H1 (cell line): ENCODE measurements at regions not wholly inside any gene's neighbourhood (a gene's known extent, or its start where the extent isn't known, plus 50 kb on each side); places are given as distances from the start of the nearest gene placed in this dataset.

Experiments
- CTCF ChIA-PET: fragments of 300-600 bp; sonication (Branson Sonifier 250); formaldehyde crosslinking; loops from one replicate; lab custom pipeline; 2021; ENCODE audit not compliant: partially characterized antibody; lab: Charles Lee
- POLR2A ChIA-PET: fragments of 300-600 bp; sonication (Branson Sonifier 250); formaldehyde crosslinking; loops from one replicate; lab custom pipeline; 2021; ENCODE audit warnings: inconsistent platforms; ENCODE audit not compliant: partially characterized antibody; lab: Charles Lee
- DNase-seq, 2 experiments: peaks; one replicate each; pipeline versions ENCODE4 v3.0.0 to v3.0.0-alpha.2; 2010 to 2022; ENCODE audit warnings: low spot score in 2 of 2, low read depth in 1 of 2, mixed read lengths in 1 of 2
- FAIRE-seq: peaks from 2 replicates; lab custom pipeline; 2011; peaks lifted over from hg19 to GRCh38; lab: Jason Lieb, UNC
- H2AFZ ChIP-seq: 2 replicates; pipeline ENCODE4 v1.8.1; 2012; ENCODE audit warnings: low read length, inconsistent platforms
- H2AK5ac ChIP-seq: 2 replicates; pipeline ENCODE4 v1.6.1; 2013; ENCODE audit warnings: low read depth, low read length
- H2BK120ac ChIP-seq: replicated peaks from 2 replicates; pipeline ENCODE3; 2013; ENCODE audit warnings: low read depth, low read length, inconsistent platforms
- H2BK12ac ChIP-seq: 2 replicates; pipeline ENCODE4 v1.6.1; 2013; ENCODE audit warnings: low read depth, low read length
- H2BK15ac ChIP-seq: 2 replicates; pipeline ENCODE4 v1.6.1; 2013; ENCODE audit warnings: low read length
- H2BK20ac ChIP-seq: 2 replicates; pipeline ENCODE4 v1.6.1; 2013; ENCODE audit warnings: low read length
- H2BK5ac ChIP-seq: 2 replicates; pipeline ENCODE4 v1.6.1; 2013; ENCODE audit warnings: low read depth, low read length
- H3K14ac ChIP-seq: 2 replicates; pipeline ENCODE4 v1.6.1; 2013; ENCODE audit warnings: inconsistent platforms; ENCODE audit not compliant: insufficient read length
- H3K18ac ChIP-seq: 2 replicates; pipeline ENCODE4 v1.6.1; 2013; ENCODE audit warnings: low read length; ENCODE audit errors: extremely low read depth
- H3K23ac ChIP-seq: 2 replicates; pipeline ENCODE4 v1.6.1; 2013; ENCODE audit warnings: inconsistent platforms; ENCODE audit not compliant: insufficient read length
- H3K23me2 ChIP-seq: 2 replicates; pipeline ENCODE4 v1.6.1; 2013; ENCODE audit warnings: low read depth, low read length
- H3K27ac ChIP-seq: 2 replicates; pipeline ENCODE4 v1.6.1; 2011; ENCODE audit warnings: low read depth, low read length, inconsistent platforms
- H3K27me3 ChIP-seq, 4 experiments: replicated peaks in 1 of 4; 1 replicate in 1 of 4; 2 replicates in 3 of 4; pipeline versions ENCODE4 v1.6.1 to v1.8.1; 2011 to 2013; ENCODE audit warnings: low read length in 3 of 4, mild to moderate bottlenecking in 3 of 4, inconsistent platforms in 2 of 4, mixed read lengths in 2 of 4, moderate library complexity in 1 of 4; ENCODE audit not compliant: control insufficient read depth in 3 of 4, insufficient read depth in 3 of 4; ENCODE audit errors: extremely low read depth in 1 of 4
- H3K36me3 ChIP-seq, 4 experiments: 2 replicates each; pipeline versions ENCODE4 v1.6.1 to v1.8.1; 2011 to 2013; ENCODE audit warnings: mild to moderate bottlenecking in 4 of 4, low read length in 3 of 4, moderate library complexity in 2 of 4, control low read depth in 1 of 4, inconsistent platforms in 1 of 4; ENCODE audit not compliant: insufficient read depth in 4 of 4, control insufficient read depth in 2 of 4
- H3K4ac ChIP-seq: replicated peaks from 2 replicates; pipeline ENCODE3; 2013; ENCODE audit warnings: low read length, low read depth, mixed read lengths, inconsistent platforms; ENCODE audit not compliant: insufficient read length
- H3K4me1 ChIP-seq, 4 experiments: replicated peaks in 1 of 4; 1 replicate in 1 of 4; 2 replicates in 3 of 4; pipeline versions ENCODE4 v1.6.1 to v1.8.1; 2011 to 2013; ENCODE audit warnings: low read length in 3 of 4, inconsistent platforms in 2 of 4, mixed read lengths in 1 of 4; ENCODE audit not compliant: insufficient read depth in 4 of 4, control insufficient read depth in 3 of 4
- H3K4me2 ChIP-seq, 2 experiments: 2 replicates each; pipeline versions ENCODE4 v1.6.1 to v1.8.1; 2011 to 2013; ENCODE audit warnings: low read depth in 2 of 2, low read length in 2 of 2, control low read depth in 1 of 2, inconsistent platforms in 1 of 2, mild to moderate bottlenecking in 1 of 2; ENCODE audit not compliant: insufficient read depth in 1 of 2
- H3K4me3 ChIP-seq, 4 experiments: fragments of 200-600, 300-600 bp in 1 of 4; sonication (generic), shearing (Covaris generic), sonication (Bioruptor Twin) in 1 of 4; 2 replicates each; pipeline versions ENCODE4 v1.5.1 to v1.8.1; 2011 to 2016; ENCODE audit warnings: low read length in 4 of 4, low read depth in 3 of 4, control low read depth in 2 of 4, inconsistent platforms in 2 of 4, mild to moderate bottlenecking in 2 of 4, mixed read lengths in 1 of 4, moderate library complexity in 1 of 4; ENCODE audit not compliant: insufficient read depth in 2 of 4; ENCODE audit errors: extremely low read depth in 1 of 4
- H3K56ac ChIP-seq: replicated peaks from 2 replicates; pipeline ENCODE3; 2013; ENCODE audit warnings: low read depth, mild to moderate bottlenecking, mixed read lengths, low read length, inconsistent platforms; ENCODE audit not compliant: insufficient read length
- H3K79me1 ChIP-seq: 2 replicates; pipeline ENCODE4 v1.6.1; 2013; ENCODE audit warnings: low read depth, low read length, control low read depth
- H3K79me2 ChIP-seq, 2 experiments: 2 replicates each; pipeline versions ENCODE4 v1.6.1 to v1.8.1; 2012 to 2013; ENCODE audit warnings: low read length in 2 of 2, mild to moderate bottlenecking in 2 of 2, inconsistent platforms in 1 of 2; ENCODE audit not compliant: insufficient read depth in 2 of 2, control insufficient read depth in 1 of 2
- H3K9ac ChIP-seq, 4 experiments: replicated peaks in 1 of 4; 1 replicate in 1 of 4; 2 replicates in 3 of 4; pipeline versions ENCODE4 v1.6.1 to v1.8.1; 2011 to 2013; ENCODE audit warnings: low read depth in 3 of 4, low read length in 3 of 4, control low read depth in 2 of 4, mild to moderate bottlenecking in 2 of 4, moderate library complexity in 2 of 4, inconsistent platforms in 1 of 4; ENCODE audit errors: extremely low read depth in 1 of 4
- H3K9me3 ChIP-seq, 2 experiments: 2 replicates each; pipeline versions ENCODE4 v1.6.1 to v1.8.1; 2012 to 2013; ENCODE audit warnings: mild to moderate bottlenecking in 2 of 2, moderate library complexity in 2 of 2, control low read depth in 1 of 2, inconsistent platforms in 1 of 2, low read depth in 1 of 2, low read length in 1 of 2, mixed read lengths in 1 of 2; ENCODE audit not compliant: insufficient read depth in 2 of 2
- H4K20me1 ChIP-seq, 2 experiments: replicated peaks in 1 of 2; 2 replicates each; pipeline versions ENCODE3 to v1.8.1; 2011 to 2013; ENCODE audit warnings: inconsistent platforms in 2 of 2, low read length in 2 of 2, mild to moderate bottlenecking in 1 of 2; ENCODE audit not compliant: insufficient read depth in 2 of 2, control insufficient read depth in 1 of 2
- H4K5ac ChIP-seq: 2 replicates; pipeline ENCODE4 v1.6.1; 2013; ENCODE audit warnings: low read length, low read depth, mixed read lengths, inconsistent platforms; ENCODE audit not compliant: insufficient read length
- H4K8ac ChIP-seq: 2 replicates; pipeline ENCODE4 v1.8.0; 2013; ENCODE audit warnings: mild to moderate bottlenecking, moderate library complexity, low read length, inconsistent platforms; ENCODE audit not compliant: insufficient read depth; ENCODE audit errors: extremely low read depth
- H4K91ac ChIP-seq: replicated peaks from 2 replicates; pipeline ENCODE3; 2013; ENCODE audit warnings: low read length, mixed read lengths, inconsistent platforms; ENCODE audit not compliant: insufficient read length
- ASH2L ChIP-seq: fragments of 200-600, 300-600 bp; sonication (generic); IDR thresholded peaks from one replicate; pipeline ENCODE4 v1.7.1; 2017; ENCODE audit warnings: low read length
- CEBPB ChIP-seq: IDR thresholded peaks from 2 replicates; pipeline ENCODE4 v1.6.1; 2012; ENCODE audit warnings: low read depth, low read length
- CTBP2 ChIP-seq: IDR thresholded peaks from 2 replicates; pipeline ENCODE4 v1.7.0; 2011; ENCODE audit warnings: borderline replicate concordance, mild to moderate bottlenecking, moderate library complexity, mixed read lengths, low read length; ENCODE audit not compliant: insufficient read depth, insufficient read length
- EP300 ChIP-seq, 2 experiments: IDR thresholded peaks; 1 replicate in 1 of 2; 2 replicates in 1 of 2; pipeline ENCODE4 v1.6.1; 2011 to 2012; ENCODE audit warnings: low read depth in 2 of 2, low read length in 2 of 2, mild to moderate bottlenecking in 2 of 2, borderline replicate concordance in 1 of 2, inconsistent platforms in 1 of 2, moderate library complexity in 1 of 2
- EZH2 ChIP-seq: fragments of 200-600 bp; sonication (generic); IDR thresholded peaks from 2 replicates; pipeline ENCODE4 v1.7.1; 2012; ENCODE audit warnings: low read depth, mild to moderate bottlenecking, moderate library complexity, low read length, inconsistent platforms; ENCODE audit not compliant: severe bottlenecking
- FOSL1 ChIP-seq: IDR thresholded peaks from 2 replicates; pipeline ENCODE4 v1.6.1; 2011; ENCODE audit warnings: mild to moderate bottlenecking, low read depth, low read length, moderate library complexity; ENCODE audit not compliant: insufficient read depth
- GTF2F1 ChIP-seq: IDR thresholded peaks from 2 replicates; pipeline ENCODE4 v1.6.1; 2012; ENCODE audit warnings: low read depth, low read length, improper control_type of control experiment, borderline replicate concordance
- KDM5A ChIP-seq: fragments of 200-600 bp; IDR thresholded peaks from 2 replicates; pipeline ENCODE4 v1.7.1; 2012; ENCODE audit warnings: mild to moderate bottlenecking, low read length, inconsistent platforms, mixed read lengths
- MAFK ChIP-seq: IDR thresholded peaks from 2 replicates; pipeline ENCODE4 v1.6.1; 2012; ENCODE audit warnings: low read depth, mild to moderate bottlenecking, improper control_type of control experiment, low read length
- RAD21 ChIP-seq, 2 experiments: IDR thresholded peaks in 1 of 2; conservative IDR thresholded peaks in 1 of 2; 2 replicates each; pipeline ENCODE4 v1.6.1; 2011; ENCODE audit warnings: low read depth in 2 of 2, low read length in 2 of 2, improper control_type of control experiment in 1 of 2, inconsistent platforms in 1 of 2, mild to moderate bottlenecking in 1 of 2, moderate library complexity in 1 of 2
- SP1 ChIP-seq: IDR thresholded peaks from 2 replicates; pipeline ENCODE4 v1.6.1; 2011; ENCODE audit warnings: low read depth, low read length
- ZNF274 ChIP-seq: IDR thresholded peaks from 2 replicates; pipeline ENCODE4 v1.7.0; 2012; ENCODE audit warnings: low read length, borderline replicate concordance; ENCODE audit errors: extremely low read depth
- WGBS, 2 experiments: shearing (Covaris generic) in 1 of 2; methylation state at CpG; one replicate each; pipeline versions ENCODE4 v1.1.6 to v1.1.7; 2013 to 2015; ENCODE audit warnings: low lambda C conversion rate in 2 of 2, mixed read lengths in 2 of 2, inconsistent platforms in 1 of 2, low coverage in 1 of 2, missing lambda C conversion rate in 1 of 2; ENCODE audit not compliant: insufficient replicate concordance in 2 of 2, insufficient coverage in 1 of 2, insufficient read length in 1 of 2; ENCODE audit errors: extremely low coverage in 1 of 2, missing lambda C conversion rate in 1 of 2; 5-methylcytosine and 5-hydroxymethylcytosine counted together

GRCh38 chr7:22876986-22877729 is 54.5 kb upstream of the TOMM7 start:
- H4K8ac ChIP-seq = no peak overlapping the region
- H3K14ac ChIP-seq = no peak overlapping the region
- H2AFZ ChIP-seq = no peak overlapping the region
- CTCF ChIA-PET = interaction anchor here (0.7 to 1.3 kb wide), 7 partner anchors 12 to 316 kb away, joined by 3 to 5 read pairs (median 3); partner anchors contain the start of gene TOMM7
- no peak overlapping the region for H2BK5ac ChIP-seq
- H3K36me3 ChIP-seq = no peaks in the 10 kb centered on the region
- no peak overlapping the region for H3K9ac ChIP-seq
- 97% methylated on average over 1 of the region's 1 CpG; no CpG with 5 or more reads in 1 of the 2 experiments for WGBS, 2 experiments
- no peaks in the 10 kb centered on the region for H3K79me1 ChIP-seq
- H3K27ac ChIP-seq = no peak overlapping the region
- H3K4me1 ChIP-seq = 0 out of 7 replicates have a peak, but pooled peaks cover 0 to 2% (median 0%) of the 10 kb centered on the region in 4 experiments
- DNase-seq = no peak
- POLR2A ChIA-PET = interaction anchor here (1.7 to 11.9 kb wide), 2 partner anchors 13 to 21 kb away, joined by 5 to 125 read pairs; no protein-coding TSS in a partner anchor
- FAIRE-seq = no peak
- no peak overlapping the region for H2BK20ac ChIP-seq
- H4K20me1 ChIP-seq = no peaks in the 10 kb centered on the region
- H3K79me2 ChIP-seq = no peaks in the 10 kb centered on the region
- H2BK120ac ChIP-seq = no peak overlapping the region
- no peak overlapping the region for H3K4me2 ChIP-seq
- H3K27me3 ChIP-seq = no peaks in the 10 kb centered on the region
- H2BK12ac ChIP-seq = no peak overlapping the region
- H3K56ac ChIP-seq = no peak overlapping the region
- no peak overlapping the region for H3K4ac ChIP-seq
- H3K9me3 ChIP-seq = no peaks in the 10 kb centered on the region
- H4K91ac ChIP-seq = no peak overlapping the region
- H2AK5ac ChIP-seq = no peak overlapping the region
- H2BK15ac ChIP-seq = no peak overlapping the region
- no peaks in the 10 kb centered on the region for H3K23me2 ChIP-seq
- no peak overlapping the region for H4K5ac ChIP-seq
- H3K4me3 ChIP-seq = no peak overlapping the region
- no peak overlapping the region for H3K18ac ChIP-seq
- H3K23ac ChIP-seq = no peak overlapping the region
- TF ChIP-seq EZH2 = no peak
- no peak for TF ChIP-seq FOSL1
- TF ChIP-seq EP300 (IDR thresholded peaks at IDR 0.05; ENCODE audit: borderline replicate concordance in 1 of 2, low read depth in 2 of 2, low read length in 2 of 2) = no peak
- TF ChIP-seq CTBP2 = no peak
- TF ChIP-seq ASH2L = no peak
- TF ChIP-seq MAFK = no peak
- TF ChIP-seq GTF2F1 = no peak
- TF ChIP-seq KDM5A = no peak
- TF ChIP-seq CEBPB = no peak
- TF ChIP-seq RAD21 (IDR thresholded peaks at IDR 0.05 in 1 of 2, conservative IDR thresholded peaks at IDR 0.05 in 1 of 2; ENCODE audit: low read depth in 2 of 2, low read length in 2 of 2) = no peak
- TF ChIP-seq SP1 = no peak
- no peak for TF ChIP-seq ZNF274
